GM12865 (cell line): ENCODE measurements at regions not wholly inside any gene's neighbourhood (a gene's known extent, or its start where the extent isn't known, plus 50 kb on each side); places are given as distances from the start of the nearest gene placed in this dataset.

Experiments used
- DNase-seq: peaks from one replicate; pipeline ENCODE4 v3.0.0; 2010; ENCODE audit warnings: low read depth
- H3K4me3 ChIP-seq: 2 replicates; pipeline ENCODE4 v1.5.1; 2011; ENCODE audit warnings: mild to moderate bottlenecking, low read depth, low read length, control low read depth
- TF ChIP-seq, protein P1 (sequence below): IDR thresholded peaks from 2 replicates; pipeline ENCODE4 v1.5.1; 2011; ENCODE audit warnings: low read length, control low read depth, low read depth, inconsistent platforms; ENCODE audit not compliant: insufficient read depth; ENCODE audit errors: missing control alignments

DNA sequence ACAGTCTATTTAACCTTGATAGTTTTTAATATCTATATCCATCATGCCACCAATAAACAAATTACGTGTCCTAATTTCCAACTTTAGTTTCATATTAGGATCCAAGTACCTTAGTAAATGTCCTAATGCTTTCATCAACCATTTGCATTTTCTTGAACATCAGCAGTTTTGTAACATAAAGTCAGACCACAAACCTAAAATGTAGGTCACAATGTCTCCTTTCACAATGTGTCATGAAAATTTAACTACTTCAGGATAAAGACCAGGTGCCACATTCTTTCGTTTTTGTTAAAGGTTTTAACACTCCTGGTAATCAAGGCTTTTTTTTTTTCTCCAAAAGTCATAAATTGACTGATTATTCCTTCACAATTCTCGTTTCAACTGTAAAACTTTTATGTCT lies 310.7 kb upstream of the PMFBP1 start:
- DNase-seq: peak; percentile 55
- TF ChIP-seq, protein P1, sequence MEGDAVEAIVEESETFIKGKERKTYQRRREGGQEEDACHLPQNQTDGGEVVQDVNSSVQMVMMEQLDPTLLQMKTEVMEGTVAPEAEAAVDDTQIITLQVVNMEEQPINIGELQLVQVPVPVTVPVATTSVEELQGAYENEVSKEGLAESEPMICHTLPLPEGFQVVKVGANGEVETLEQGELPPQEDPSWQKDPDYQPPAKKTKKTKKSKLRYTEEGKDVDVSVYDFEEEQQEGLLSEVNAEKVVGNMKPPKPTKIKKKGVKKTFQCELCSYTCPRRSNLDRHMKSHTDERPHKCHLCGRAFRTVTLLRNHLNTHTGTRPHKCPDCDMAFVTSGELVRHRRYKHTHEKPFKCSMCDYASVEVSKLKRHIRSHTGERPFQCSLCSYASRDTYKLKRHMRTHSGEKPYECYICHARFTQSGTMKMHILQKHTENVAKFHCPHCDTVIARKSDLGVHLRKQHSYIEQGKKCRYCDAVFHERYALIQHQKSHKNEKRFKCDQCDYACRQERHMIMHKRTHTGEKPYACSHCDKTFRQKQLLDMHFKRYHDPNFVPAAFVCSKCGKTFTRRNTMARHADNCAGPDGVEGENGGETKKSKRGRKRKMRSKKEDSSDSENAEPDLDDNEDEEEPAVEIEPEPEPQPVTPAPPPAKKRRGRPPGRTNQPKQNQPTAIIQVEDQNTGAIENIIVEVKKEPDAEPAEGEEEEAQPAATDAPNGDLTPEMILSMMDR: no peak
- no peak overlapping the region for H3K4me3 ChIP-seq

DNA sequence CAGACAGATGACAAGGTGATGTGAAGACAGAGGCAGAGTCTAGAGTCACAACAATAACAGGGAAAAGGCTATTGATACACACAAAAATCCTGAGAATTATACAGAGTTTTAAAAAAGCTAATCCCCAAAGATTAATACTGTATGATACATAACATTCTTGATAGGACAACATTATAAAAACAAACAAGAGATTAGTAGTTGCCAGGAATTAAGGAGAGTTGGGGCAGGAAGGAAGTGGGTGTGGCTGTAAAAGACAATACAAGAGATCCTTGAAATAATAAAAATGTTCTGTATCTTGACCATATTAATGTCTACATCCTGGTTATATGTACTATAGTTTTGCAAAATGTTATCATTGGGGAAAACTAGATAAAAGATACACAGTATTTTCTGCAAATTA lies 309.5 kb upstream of the PMFBP1 start:
- H3K4me3 ChIP-seq: no peak overlapping the region
- TF ChIP-seq, protein P1: no peak
- no peak for DNase-seq

DNA sequence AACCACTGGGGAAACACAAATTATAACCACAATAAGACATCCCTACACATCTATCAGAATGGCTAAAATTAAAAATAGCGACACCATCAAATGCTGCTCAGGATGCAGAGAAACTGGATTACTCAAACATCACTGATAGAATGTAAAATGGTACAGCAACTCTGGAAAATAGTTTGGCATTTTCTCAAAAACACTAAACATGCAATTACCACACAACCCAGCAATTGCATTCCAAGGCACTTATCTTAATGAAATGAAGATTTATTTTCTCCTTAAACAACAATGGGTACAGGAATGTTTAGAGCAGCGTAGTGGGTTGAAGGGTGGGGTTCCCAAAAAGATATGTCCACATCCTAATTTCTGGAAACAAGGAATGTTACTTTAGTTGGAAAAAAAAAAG lies 309.0 kb upstream of the PMFBP1 start:
- no peak overlapping the region for H3K4me3 ChIP-seq
- TF ChIP-seq, protein P1: no peak
- DNase-seq: no peak

DNA sequence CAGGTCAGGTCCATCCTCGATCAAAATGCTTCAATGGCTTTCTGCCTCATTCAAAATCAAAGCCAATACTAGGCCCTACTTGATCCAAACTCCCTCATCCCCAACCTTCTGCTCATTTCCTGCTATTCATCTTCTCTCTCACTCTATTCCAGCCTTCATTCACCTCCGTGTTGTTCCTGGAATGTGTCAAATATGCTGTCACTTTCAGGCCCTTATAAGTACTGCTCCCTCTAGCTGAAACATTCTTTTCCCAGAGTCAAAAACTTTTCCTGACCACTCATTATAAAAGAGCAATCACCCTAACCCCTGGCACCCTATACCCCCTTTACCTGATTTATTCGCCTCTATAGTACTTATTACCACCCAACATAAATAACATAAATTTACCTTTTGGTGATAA lies 303.7 kb upstream of the PMFBP1 start:
- TF ChIP-seq, protein P1: no peak

DNA sequence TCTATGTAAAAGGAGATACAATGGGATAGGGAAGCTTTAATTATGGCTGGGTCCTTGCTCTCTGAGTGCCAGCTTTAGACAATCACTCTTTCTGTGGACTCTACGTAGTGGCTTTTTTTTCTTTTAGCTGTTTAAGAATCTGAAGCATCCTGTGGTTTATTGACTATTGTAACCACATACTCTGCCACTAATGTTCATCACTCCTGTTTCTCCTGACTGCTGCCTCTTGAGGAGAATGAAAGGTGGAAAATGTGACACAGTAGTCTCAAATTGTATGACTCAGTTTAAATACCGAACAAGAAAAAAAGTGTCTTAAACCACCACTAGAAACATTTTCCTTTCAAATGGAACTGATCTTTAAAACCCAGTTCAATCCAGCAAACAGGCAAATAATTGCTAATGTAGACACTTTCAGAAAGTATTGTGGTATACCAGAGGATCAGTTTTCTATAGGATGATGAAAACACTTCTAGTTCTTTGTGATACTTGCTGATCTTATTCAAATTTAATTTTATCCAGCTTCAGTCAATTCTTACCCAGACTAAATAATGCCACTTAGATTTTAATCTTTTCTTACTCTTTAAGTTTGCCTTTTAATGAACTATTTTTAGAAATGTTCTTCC lies 302.7 kb upstream of the PMFBP1 start:
- TF ChIP-seq, protein P1: no peak
- no peak for DNase-seq
- no peak overlapping the region for H3K4me3 ChIP-seq

More for the DNA sequence above, 303.7 kb upstream of the PMFBP1 start:
- no peak for DNase-seq
- no peak overlapping the region for H3K4me3 ChIP-seq

DNA sequence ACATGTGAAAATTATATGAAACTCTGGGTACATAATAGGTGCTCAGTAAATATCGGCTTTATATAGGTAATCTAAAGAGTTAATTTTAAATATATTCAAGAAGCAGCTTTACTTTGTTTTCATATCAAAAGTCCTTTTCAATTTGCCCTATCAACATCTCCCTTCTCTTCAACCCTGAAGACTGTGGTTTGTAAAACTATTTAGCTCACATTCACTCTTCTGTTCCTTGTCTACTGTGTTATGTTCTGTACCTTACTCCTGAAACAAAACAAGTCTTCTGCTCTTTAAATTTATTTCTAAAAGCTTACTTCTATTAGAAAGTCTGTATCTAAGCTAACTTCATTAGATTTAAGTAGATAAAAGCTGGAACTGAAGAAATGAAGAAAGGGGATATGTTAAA lies 301.7 kb upstream of the PMFBP1 start:
- no peak for DNase-seq
- TF ChIP-seq, protein P1: no peak
- H3K4me3 ChIP-seq: no peak overlapping the region

DNA sequence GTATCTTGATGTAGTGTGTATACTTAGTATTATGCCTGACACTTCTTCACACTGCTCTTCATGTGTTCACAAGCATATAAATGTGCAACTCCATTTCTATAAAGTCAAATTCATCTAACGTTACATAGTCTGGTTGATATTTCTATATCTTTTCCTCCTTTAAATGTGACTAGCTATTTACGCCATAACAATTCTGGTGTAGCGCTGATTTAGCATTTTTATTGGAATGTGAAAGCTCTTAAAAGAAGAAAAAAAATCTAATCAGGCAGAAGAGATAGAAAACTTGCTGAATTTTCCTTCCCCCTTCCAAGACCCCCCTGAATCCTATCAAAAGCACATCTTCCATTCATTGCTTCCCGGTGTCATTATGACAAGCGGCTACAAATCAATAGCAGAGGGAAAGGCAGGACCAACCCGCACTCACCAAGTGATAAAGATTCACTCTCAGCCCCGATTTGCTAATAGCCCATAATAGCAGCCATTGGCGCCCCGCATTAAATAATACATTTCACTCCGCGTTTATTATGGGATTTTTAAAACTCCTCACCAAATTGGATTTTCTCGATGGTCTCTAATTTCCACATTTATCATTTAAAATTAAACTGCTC lies 299.5 kb upstream of the PMFBP1 start:
- no peak for DNase-seq
- H3K4me3 ChIP-seq: no peak overlapping the region
- TF ChIP-seq, protein P1: no peak
